ENCODE measurements at regions not wholly inside any gene's neighbourhood (a gene's known extent, or its start where the extent isn't known, plus 50 kb on each side); places are given as distances from the start of the nearest gene placed in this dataset.

DNA sequence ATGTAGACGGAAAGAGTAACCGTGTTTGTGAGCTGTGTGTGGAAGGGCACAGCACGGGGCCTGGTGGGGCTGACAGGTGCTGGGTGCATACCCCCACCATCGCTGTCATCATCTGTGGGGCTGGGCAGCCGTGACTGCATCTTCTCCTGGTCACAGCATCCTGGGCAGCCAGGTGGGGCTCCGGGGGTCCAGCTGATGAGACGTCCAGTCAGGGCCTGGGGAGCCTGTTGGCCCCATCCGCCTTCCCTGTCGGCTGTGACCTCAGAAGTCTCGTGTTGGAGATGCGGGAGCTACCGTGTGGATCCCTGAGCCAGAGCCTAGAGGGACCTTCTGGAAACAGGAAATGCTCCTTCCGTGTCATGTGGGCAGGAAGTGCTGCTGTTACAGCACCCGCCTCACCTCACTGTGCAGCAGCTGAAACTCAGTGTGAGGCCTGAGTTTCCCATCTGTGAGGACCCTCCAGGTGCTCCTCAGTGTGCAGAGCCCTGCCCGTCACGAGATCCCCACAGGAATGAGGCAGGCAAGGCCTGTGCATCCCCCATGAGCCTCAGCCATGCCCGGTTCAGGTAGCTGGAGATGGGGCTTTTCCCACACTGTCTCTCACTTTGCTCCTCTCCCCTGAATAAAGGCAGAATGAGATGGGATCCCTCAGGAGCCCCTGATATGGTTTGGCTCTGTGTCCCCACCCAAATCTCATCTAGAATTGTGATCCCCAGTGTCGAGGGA, 108.7 kb downstream of the ERMARD start:
- Histone ChIP-seq H2AFZ (ENCODE audit: low read depth, low read length) (no peak overlapping the region), H3K27ac (ENCODE audit: low read depth, low read length) (no peak overlapping the region), H3K4me2 (ENCODE audit: low read length) (no peak overlapping the region), H4K20me1 (ENCODE audit: insufficient read depth, low read length) (no peaks in the 10 kb centered on the region), H3K4me3 (ENCODE audit: insufficient read depth, low read depth, low read length) (no peak overlapping the region), H3K9me3 (ENCODE audit: insufficient read depth, low read depth, low read length) (peaks cover 14% of the 10 kb centered on the region), H3K79me2 (ENCODE audit: insufficient read depth, low read length) (no peaks in the 10 kb centered on the region), H3K4me1 (ENCODE audit: insufficient read depth, low read length) (no peaks in the 10 kb centered on the region), H3K36me3 (ENCODE audit: insufficient read depth, low read length) (no peaks in the 10 kb centered on the region), H3K27me3 (ENCODE audit: insufficient read depth, low read length) (no peaks in the 10 kb centered on the region), H3K9ac (ENCODE audit: low read length) (no peak overlapping the region)
- no peak overlapping the region for H3K27ac Mint-ChIP-seq (ENCODE audit: unreplicated experiment)
- H3K36me3 Mint-ChIP-seq (ENCODE audit: low read depth, unreplicated experiment), result peaks cover 5% of the 10 kb centered on the region
- DNase-seq (ENCODE audit: low read depth) (no peak), FAIRE-seq (no peak)
- no peak overlapping the region for H3K4me3 Mint-ChIP-seq (ENCODE audit: unreplicated experiment)
- no peaks in the 10 kb centered on the region for H3K4me1 Mint-ChIP-seq (ENCODE audit: low read depth, unreplicated experiment)
- H3K27me3 Mint-ChIP-seq (ENCODE audit: low read depth, unreplicated experiment), result peaks cover 23% of the 10 kb centered on the region
- TF ChIP-seq, protein P1, sequence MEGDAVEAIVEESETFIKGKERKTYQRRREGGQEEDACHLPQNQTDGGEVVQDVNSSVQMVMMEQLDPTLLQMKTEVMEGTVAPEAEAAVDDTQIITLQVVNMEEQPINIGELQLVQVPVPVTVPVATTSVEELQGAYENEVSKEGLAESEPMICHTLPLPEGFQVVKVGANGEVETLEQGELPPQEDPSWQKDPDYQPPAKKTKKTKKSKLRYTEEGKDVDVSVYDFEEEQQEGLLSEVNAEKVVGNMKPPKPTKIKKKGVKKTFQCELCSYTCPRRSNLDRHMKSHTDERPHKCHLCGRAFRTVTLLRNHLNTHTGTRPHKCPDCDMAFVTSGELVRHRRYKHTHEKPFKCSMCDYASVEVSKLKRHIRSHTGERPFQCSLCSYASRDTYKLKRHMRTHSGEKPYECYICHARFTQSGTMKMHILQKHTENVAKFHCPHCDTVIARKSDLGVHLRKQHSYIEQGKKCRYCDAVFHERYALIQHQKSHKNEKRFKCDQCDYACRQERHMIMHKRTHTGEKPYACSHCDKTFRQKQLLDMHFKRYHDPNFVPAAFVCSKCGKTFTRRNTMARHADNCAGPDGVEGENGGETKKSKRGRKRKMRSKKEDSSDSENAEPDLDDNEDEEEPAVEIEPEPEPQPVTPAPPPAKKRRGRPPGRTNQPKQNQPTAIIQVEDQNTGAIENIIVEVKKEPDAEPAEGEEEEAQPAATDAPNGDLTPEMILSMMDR (IDR thresholded peaks at IDR 0.05; ENCODE audit: insufficient read depth, low read depth, low read length), result no peak
- no peak for TF ChIP-seq EZH2 (IDR thresholded peaks at IDR 0.05; ENCODE audit: insufficient read depth, low read length)
- peaks cover 8% of the 10 kb centered on the region for H3K9me3 Mint-ChIP-seq (ENCODE audit: unreplicated experiment)

DNA sequence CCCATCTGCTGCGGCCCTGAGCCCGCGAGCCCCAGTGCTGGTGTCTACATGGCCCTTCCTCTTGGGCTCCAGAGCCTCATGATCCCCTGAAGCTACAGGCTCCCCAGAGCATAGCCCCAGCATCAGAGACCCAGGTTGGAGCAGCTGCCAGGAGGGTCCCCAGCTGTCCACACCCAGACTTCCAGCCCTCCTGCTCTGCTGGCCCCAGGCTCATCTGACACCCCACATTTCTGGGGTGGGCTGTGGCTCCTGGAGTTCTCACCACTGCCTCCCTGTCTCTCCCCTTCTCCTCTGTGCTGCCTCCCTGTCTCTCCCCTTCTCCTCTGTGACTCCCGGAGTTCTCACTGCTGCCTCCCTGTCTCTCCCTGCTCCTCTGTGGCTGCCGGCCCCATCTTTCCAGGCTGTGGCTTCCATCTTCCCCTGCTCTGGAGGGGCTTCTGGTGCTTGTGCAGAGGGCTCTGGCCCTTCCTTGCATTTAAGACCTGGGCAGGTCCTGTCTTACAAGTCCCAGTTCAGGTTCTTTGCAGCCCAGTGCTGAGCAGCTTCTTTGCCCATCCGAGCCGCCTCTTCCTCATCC, 108.1 kb downstream of the ERMARD start:
- peaks cover 18% of the 10 kb centered on the region for H3K27me3 Mint-ChIP-seq (ENCODE audit: low read depth, unreplicated experiment)

More for the DNA sequence above, 108.1 kb downstream of the ERMARD start:
- no peak overlapping the region for H3K27ac Mint-ChIP-seq (ENCODE audit: unreplicated experiment)
- H3K9me3 Mint-ChIP-seq (ENCODE audit: unreplicated experiment), result peaks cover 8% of the 10 kb centered on the region
- Histone ChIP-seq H3K4me2 (ENCODE audit: low read length) (no peak overlapping the region), H3K4me1 (ENCODE audit: insufficient read depth, low read length) (no peaks in the 10 kb centered on the region), H3K27me3 (ENCODE audit: insufficient read depth, low read length) (no peaks in the 10 kb centered on the region), H3K9ac (ENCODE audit: low read length) (no peak overlapping the region), H2AFZ (ENCODE audit: low read depth, low read length) (no peak overlapping the region), H3K79me2 (ENCODE audit: insufficient read depth, low read length) (no peaks in the 10 kb centered on the region), H3K9me3 (ENCODE audit: insufficient read depth, low read depth, low read length) (peaks cover 14% of the 10 kb centered on the region), H4K20me1 (ENCODE audit: insufficient read depth, low read length) (no peaks in the 10 kb centered on the region), H3K36me3 (ENCODE audit: insufficient read depth, low read length) (no peaks in the 10 kb centered on the region), H3K4me3 (ENCODE audit: insufficient read depth, low read depth, low read length) (no peak overlapping the region), H3K27ac (ENCODE audit: low read depth, low read length) (no peak overlapping the region)
- FAIRE-seq (no peak), DNase-seq (ENCODE audit: low read depth) (no peak)
- TF ChIP-seq EZH2 (IDR thresholded peaks at IDR 0.05; ENCODE audit: insufficient read depth, low read length), result no peak
- TF ChIP-seq, protein P1 (IDR thresholded peaks at IDR 0.05; ENCODE audit: insufficient read depth, low read depth, low read length), result no peak
- peaks cover 5% of the 10 kb centered on the region for H3K36me3 Mint-ChIP-seq (ENCODE audit: low read depth, unreplicated experiment)
- H3K4me1 Mint-ChIP-seq (ENCODE audit: low read depth, unreplicated experiment), result no peaks in the 10 kb centered on the region
- H3K4me3 Mint-ChIP-seq (ENCODE audit: unreplicated experiment), result no peak overlapping the region

All from astrocyte (in vitro differentiated cells and primary cell).